A673 (cell line): ENCODE measurements at regions not wholly inside any gene's neighbourhood (a gene's known extent, or its start where the extent isn't known, plus 50 kb on each side); places are given as distances from the start of the nearest gene placed in this dataset.

Experiments
- EZH2 ChIP-seq: fragments of 200-600 bp; sonication (generic); IDR thresholded peaks from 2 replicates; pipeline ENCODE4 v1.6.1; 2017; ENCODE audit warnings: borderline replicate concordance, low read depth, mild to moderate bottlenecking, mixed read lengths, antibody characterized with exemption, low read length; ENCODE audit not compliant: poor library complexity, severe bottlenecking
- TF ChIP-seq, protein P1 (sequence below): fragments of 300-800, 200-600 bp; sonication (generic); conservative IDR thresholded peaks from 2 replicates; pipeline ENCODE4 v1.5.1; 2017; ENCODE audit warnings: low read depth, mild to moderate bottlenecking, antibody characterized with exemption, low read length, moderate library complexity, mixed read lengths

DNA sequence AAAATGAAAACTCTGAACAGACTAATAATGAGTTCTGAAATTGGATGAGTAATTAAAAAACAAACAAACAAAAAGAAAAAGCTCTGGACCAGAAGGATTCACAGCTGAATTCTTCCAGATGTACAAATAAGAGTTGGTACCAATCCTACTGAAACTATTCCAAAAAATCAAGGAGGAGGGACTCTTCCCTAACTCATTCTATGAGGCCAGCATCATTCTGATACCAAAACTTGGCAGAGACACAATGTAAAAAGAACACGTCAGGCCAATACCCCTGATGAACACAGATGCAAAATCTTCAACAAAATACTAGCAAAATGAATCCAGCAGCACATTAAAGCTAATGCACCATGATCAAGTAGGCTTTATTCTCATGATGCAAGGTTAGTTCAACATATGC lies 183.9 kb upstream of the CNOT2 start:
- TF ChIP-seq, protein P1, sequence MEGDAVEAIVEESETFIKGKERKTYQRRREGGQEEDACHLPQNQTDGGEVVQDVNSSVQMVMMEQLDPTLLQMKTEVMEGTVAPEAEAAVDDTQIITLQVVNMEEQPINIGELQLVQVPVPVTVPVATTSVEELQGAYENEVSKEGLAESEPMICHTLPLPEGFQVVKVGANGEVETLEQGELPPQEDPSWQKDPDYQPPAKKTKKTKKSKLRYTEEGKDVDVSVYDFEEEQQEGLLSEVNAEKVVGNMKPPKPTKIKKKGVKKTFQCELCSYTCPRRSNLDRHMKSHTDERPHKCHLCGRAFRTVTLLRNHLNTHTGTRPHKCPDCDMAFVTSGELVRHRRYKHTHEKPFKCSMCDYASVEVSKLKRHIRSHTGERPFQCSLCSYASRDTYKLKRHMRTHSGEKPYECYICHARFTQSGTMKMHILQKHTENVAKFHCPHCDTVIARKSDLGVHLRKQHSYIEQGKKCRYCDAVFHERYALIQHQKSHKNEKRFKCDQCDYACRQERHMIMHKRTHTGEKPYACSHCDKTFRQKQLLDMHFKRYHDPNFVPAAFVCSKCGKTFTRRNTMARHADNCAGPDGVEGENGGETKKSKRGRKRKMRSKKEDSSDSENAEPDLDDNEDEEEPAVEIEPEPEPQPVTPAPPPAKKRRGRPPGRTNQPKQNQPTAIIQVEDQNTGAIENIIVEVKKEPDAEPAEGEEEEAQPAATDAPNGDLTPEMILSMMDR, result no peak
- no peak for TF ChIP-seq EZH2
